SK-N-SH (cell line): ENCODE measurements at regions not wholly inside any gene's neighbourhood (a gene's known extent, or its start where the extent isn't known, plus 50 kb on each side); places are given as distances from the start of the nearest gene placed in this dataset.

Source experiments
- CTCF ChIA-PET: fragments of 300-600, 350-600 bp; formaldehyde crosslinking; extraction: SDS; loops from one replicate; lab custom pipeline; 2021; lab: Yijun Ruan, JAX
- POLR2A ChIA-PET: fragments of 350-600 bp; sonication (Branson Sonifier 250); formaldehyde crosslinking; extraction: SDS; loops from one replicate; lab custom pipeline; 2020; ENCODE audit warnings: antibody characterized with exemption, inconsistent platforms; lab: Yijun Ruan, JAX
- DNase-seq: peaks from one replicate; pipeline ENCODE4 v3.0.0; 2012
- H2AFZ ChIP-seq: fragments of 200-600 bp; sonication (generic); 2 replicates; pipeline ENCODE4 v1.8.1; 2016; ENCODE audit warnings: antibody characterized with exemption, mild to moderate bottlenecking, low read depth
- H3F3A ChIP-seq: fragments of 200-600 bp; sonication (generic); replicated peaks from 2 replicates; pipeline ENCODE3; 2016; ENCODE audit warnings: antibody characterized with exemption, mild to moderate bottlenecking; ENCODE audit not compliant: insufficient read depth
- H3K27ac ChIP-seq, 2 experiments: fragments of 200-500 bp in 1 of 2; fragments of 200-600 bp in 1 of 2; sonication (Bioruptor generic) in 1 of 2; sonication (generic), shearing (Covaris generic) in 1 of 2; 2 replicates each; pipeline versions ENCODE4 v1.5.1 to v1.6.1; 2014 to 2016; ENCODE audit warnings: low read depth in 2 of 2, inconsistent platforms in 1 of 2, low read length in 1 of 2, mild to moderate bottlenecking in 1 of 2, mixed read lengths in 1 of 2
- H3K27me3 ChIP-seq: fragments of 200-600 bp; sonication (generic), shearing (Covaris generic); 2 replicates; pipeline ENCODE4 v1.6.1; 2016; ENCODE audit warnings: mixed run types; ENCODE audit not compliant: insufficient read depth
- H3K36me3 ChIP-seq, 2 experiments: fragments of 200-500 bp in 1 of 2; fragments of 200-600 bp in 1 of 2; sonication (Bioruptor generic) in 1 of 2; sonication (generic) in 1 of 2; replicated peaks in 1 of 2; 2 replicates each; pipeline versions ENCODE3 to v1.5.1; 2014 to 2016; ENCODE audit warnings: low read length in 1 of 2, mild to moderate bottlenecking in 1 of 2; ENCODE audit not compliant: insufficient read depth in 2 of 2, control insufficient read depth in 1 of 2
- H3K4me1 ChIP-seq, 2 experiments: fragments of 200-500 bp in 1 of 2; fragments of 200-600 bp in 1 of 2; sonication (Bioruptor generic) in 1 of 2; sonication (generic), shearing (Covaris generic) in 1 of 2; 2 replicates each; pipeline versions ENCODE4 v1.5.1 to v1.6.1; 2014 to 2016; ENCODE audit warnings: low read depth in 1 of 2, low read length in 1 of 2, mixed run types in 1 of 2; ENCODE audit not compliant: insufficient read depth in 2 of 2, control insufficient read depth in 1 of 2
- H3K4me2 ChIP-seq: fragments of 200-600 bp; sonication (generic), shearing (Covaris generic); 2 replicates; pipeline ENCODE4 v1.6.1; 2017; ENCODE audit warnings: mixed run types
- H3K4me3 ChIP-seq, 2 experiments: fragments of 200-500 bp in 1 of 2; fragments of 200-600 bp in 1 of 2; sonication (Bioruptor generic) in 1 of 2; sonication (generic), shearing (Covaris generic) in 1 of 2; 2 replicates each; pipeline versions ENCODE4 v1.5.1 to v1.8.1; 2014 to 2016; ENCODE audit warnings: low read depth in 2 of 2, inconsistent platforms in 1 of 2, low read length in 1 of 2, mild to moderate bottlenecking in 1 of 2, mixed read lengths in 1 of 2, moderate library complexity in 1 of 2
- H3K79me2 ChIP-seq: fragments of 200-600 bp; sonication (generic); 2 replicates; pipeline ENCODE4 v1.8.1; 2017; ENCODE audit warnings: mild to moderate bottlenecking; ENCODE audit not compliant: insufficient read depth
- H3K9ac ChIP-seq: fragments of 200-600 bp; sonication (generic); 2 replicates; pipeline ENCODE4 v1.6.1; 2017; ENCODE audit warnings: mixed run types
- H3K9me2 ChIP-seq: fragments of 200-600 bp; sonication (generic); 2 replicates; pipeline ENCODE4 v1.6.1; 2017; ENCODE audit warnings: mixed run types
- H3K9me3 ChIP-seq: fragments of 200-600 bp; sonication (generic); 2 replicates; pipeline ENCODE4 v1.6.1; 2017; ENCODE audit warnings: mixed run types, mild to moderate bottlenecking, moderate library complexity
- H4K20me1 ChIP-seq: fragments of 200-600 bp; sonication (generic); 2 replicates; pipeline ENCODE4 v1.6.1; 2017; ENCODE audit warnings: mild to moderate bottlenecking, mixed run types; ENCODE audit not compliant: insufficient read depth
- CHD2 ChIP-seq: fragments of 150-350 bp; IDR thresholded peaks from 2 replicates; pipeline ENCODE4 v1.6.1; 2018; ENCODE audit warnings: low read length; ENCODE audit not compliant: partially characterized antibody
- CTCF ChIP-seq: fragments of 200-600 bp; sonication (generic); IDR thresholded peaks from 2 replicates; pipeline ENCODE4 v1.6.1; 2017; ENCODE audit warnings: antibody characterized with exemption, mild to moderate bottlenecking, moderate library complexity
- EZH2phosphoT487 ChIP-seq: fragments of 200-600 bp; sonication (generic); IDR thresholded peaks from 2 replicates; pipeline ENCODE4 v1.6.1; 2017; ENCODE audit warnings: low read depth, mixed run types, mild to moderate bottlenecking, antibody characterized with exemption, moderate library complexity, borderline replicate concordance
- FOSL2 ChIP-seq: IDR thresholded peaks from 2 replicates; pipeline ENCODE4 v1.4.0; 2012; ENCODE audit warnings: low read depth, mild to moderate bottlenecking, moderate library complexity, borderline replicate concordance
- FOXJ3 ChIP-seq: sonication (generic); formaldehyde crosslinking; IDR thresholded peaks from 2 replicates; pipeline ENCODE4 v1.5.1; 2020; ENCODE audit warnings: mild to moderate bottlenecking, missing genetic modification reagents
- FOXM1 ChIP-seq: IDR thresholded peaks from 2 replicates; pipeline ENCODE4 v1.4.0; 2012; ENCODE audit warnings: low read depth, mild to moderate bottlenecking
- GABPA ChIP-seq: IDR thresholded peaks from 2 replicates; pipeline ENCODE4 v1.4.0; 2012; ENCODE audit warnings: low read depth, mild to moderate bottlenecking
- NFIC ChIP-seq: IDR thresholded peaks from 2 replicates; pipeline ENCODE4 v1.4.0; 2012; ENCODE audit warnings: borderline replicate concordance
- NRF1 ChIP-seq: IDR thresholded peaks from 2 replicates; pipeline ENCODE4 v1.6.1; 2012; ENCODE audit warnings: low read depth, mild to moderate bottlenecking, low read length
- POLR2AphosphoS5 ChIP-seq: IDR thresholded peaks from 2 replicates; pipeline ENCODE4 v1.6.1; 2012; ENCODE audit warnings: low read depth, low read length
- RAD21 ChIP-seq: IDR thresholded peaks from 2 replicates; pipeline ENCODE4 v1.6.1; 2012; ENCODE audit warnings: mild to moderate bottlenecking, low read length
- REST ChIP-seq: IDR thresholded peaks from 2 replicates; pipeline ENCODE4 v1.6.1; 2012; ENCODE audit warnings: mild to moderate bottlenecking, low read depth, low read length, moderate library complexity
- RFX5 ChIP-seq: IDR thresholded peaks from 2 replicates; pipeline ENCODE4 v1.6.1; 2012; ENCODE audit warnings: mild to moderate bottlenecking, improper control_type of control experiment, low read length
- SMC3 ChIP-seq: IDR thresholded peaks from 2 replicates; pipeline ENCODE4 v1.6.1; 2012; ENCODE audit warnings: low read depth, low read length, improper control_type of control experiment
- TCF12 ChIP-seq: IDR thresholded peaks from 2 replicates; pipeline ENCODE4 v1.4.0; 2012
- TEAD4 ChIP-seq: IDR thresholded peaks from 2 replicates; pipeline ENCODE4 v1.4.0; 2012; ENCODE audit warnings: mild to moderate bottlenecking, borderline replicate concordance; ENCODE audit not compliant: insufficient read depth
- USF1 ChIP-seq: IDR thresholded peaks from 2 replicates; pipeline ENCODE4 v1.4.0; 2012; ENCODE audit warnings: low read depth, borderline replicate concordance
- WGBS: methylation state at CpG from one replicate; pipeline ENCODE4 v1.1.6; 2017; ENCODE audit warnings: low lambda C conversion rate; 5-methylcytosine and 5-hydroxymethylcytosine counted together

GRCh38 chr4:111641813-111642579 lies 503.3 kb upstream of the FAM241A start:
- ChIA-PET CTCF (interaction anchor here (0.6 to 2.1 kb wide), 15 partner anchors 9 to 1394 kb away, joined by 3 to 21 read pairs (median 3); no protein-coding TSS in a partner anchor), POLR2A (no interaction called here)
- no peaks in the 10 kb centered on the region for H3K4me1 ChIP-seq
- no peak overlapping the region for H2AFZ ChIP-seq
- WGBS: 25% methylated on average over 9 of the region's 9 CpGs
- no peak overlapping the region for H3K4me2 ChIP-seq
- DNase-seq: peak; percentile 52
- H3K36me3 ChIP-seq: no peaks in the 10 kb centered on the region
- no peaks in the 10 kb centered on the region for H3K9me2 ChIP-seq
- H3K4me3 ChIP-seq: peak overlapping the region in 1 of 2 experiments; percentile 52; a peak in 1 of 4 replicates
- TF ChIP-seq CTCF: peak; percentile 96
- no peak for TF ChIP-seq USF1
- peak; percentile 91 for TF ChIP-seq SMC3
- peak; percentile 80 for TF ChIP-seq RAD21
- TF ChIP-seq CHD2: peak; percentile 26
- no peak for TF ChIP-seq NFIC
- peak; percentile 37; the same call in 1 of the 2 replicates for TF ChIP-seq RFX5
- no peaks in the 10 kb centered on the region for H4K20me1 ChIP-seq
- H3K27me3 ChIP-seq: peaks cover 3% of the 10 kb centered on the region; the same call in 1 of the 2 replicates
- no peak overlapping the region for H3K9ac ChIP-seq
- H3F3A ChIP-seq: no peaks in the 10 kb centered on the region
- H3K9me3 ChIP-seq: no peaks in the 10 kb centered on the region; the same call in 1 of the 2 replicates
- no peak overlapping the region for H3K27ac ChIP-seq
- H3K79me2 ChIP-seq: no peaks in the 10 kb centered on the region

- WGBS: 4% methylated on average over 5 of the region's 5 CpGs
- Histone ChIP-seq H3K36me3 (no peaks in the 10 kb centered on the region), H3K4me3 (no peak overlapping the region), H3K27me3 (peaks cover 22% of the 10 kb centered on the region; the same call in 1 of the 2 replicates), H2AFZ (no peak overlapping the region), H3K9me3 (no peaks in the 10 kb centered on the region; the same call in 1 of the 2 replicates), H3K9me2 (no peaks in the 10 kb centered on the region), H3K27ac (no peak overlapping the region), H4K20me1 (no peaks in the 10 kb centered on the region), H3K9ac (no peak overlapping the region), H3F3A (no peaks in the 10 kb centered on the region), H3K4me1 (no peaks in the 10 kb centered on the region), H3K4me2 (no peak overlapping the region), H3K79me2 (no peaks in the 10 kb centered on the region)
- POLR2A ChIA-PET: no interaction called here
- CTCF ChIA-PET: no interaction called here
- DNase-seq: no peak
- TF ChIP-seq NRF1 (no peak), FOXM1 (no peak), CHD2 (no peak), CTCF (no peak), POLR2AphosphoS5 (no peak), EZH2phosphoT487 (no peak), GABPA (no peak), REST (no peak), TCF12 (no peak), FOXJ3 (CRISPR knock-in tag) (no peak), TEAD4 (no peak), USF1 (no peak), FOSL2 (no peak)
Measured at GRCh38 chr4:111648056-111648455, 497.2 kb upstream of the FAM241A start.
